NB4 (cell line): ENCODE measurements at regions not wholly inside any gene's neighbourhood (a gene's known extent, or its start where the extent isn't known, plus 50 kb on each side); places are given as distances from the start of the nearest gene placed in this dataset.

Experiments
- CTCF ChIP-seq: IDR thresholded peaks from one replicate; pipeline ENCODE4 v1.5.1; 2012; ENCODE audit warnings: low read depth, low read length
- MYC ChIP-seq: IDR thresholded peaks from 2 replicates; pipeline ENCODE4 v1.6.1; 2011; ENCODE audit warnings: low read depth, low read length
- POLR2A ChIP-seq: IDR thresholded peaks from 2 replicates; pipeline ENCODE4 v1.6.1; 2011; ENCODE audit warnings: mild to moderate bottlenecking; ENCODE audit not compliant: insufficient read length; ENCODE audit errors: extremely low read depth
- TF ChIP-seq, protein P1 (sequence below): IDR thresholded peaks from 2 replicates; pipeline ENCODE4 v1.6.1; 2011; ENCODE audit warnings: low read depth, low read length

DNA sequence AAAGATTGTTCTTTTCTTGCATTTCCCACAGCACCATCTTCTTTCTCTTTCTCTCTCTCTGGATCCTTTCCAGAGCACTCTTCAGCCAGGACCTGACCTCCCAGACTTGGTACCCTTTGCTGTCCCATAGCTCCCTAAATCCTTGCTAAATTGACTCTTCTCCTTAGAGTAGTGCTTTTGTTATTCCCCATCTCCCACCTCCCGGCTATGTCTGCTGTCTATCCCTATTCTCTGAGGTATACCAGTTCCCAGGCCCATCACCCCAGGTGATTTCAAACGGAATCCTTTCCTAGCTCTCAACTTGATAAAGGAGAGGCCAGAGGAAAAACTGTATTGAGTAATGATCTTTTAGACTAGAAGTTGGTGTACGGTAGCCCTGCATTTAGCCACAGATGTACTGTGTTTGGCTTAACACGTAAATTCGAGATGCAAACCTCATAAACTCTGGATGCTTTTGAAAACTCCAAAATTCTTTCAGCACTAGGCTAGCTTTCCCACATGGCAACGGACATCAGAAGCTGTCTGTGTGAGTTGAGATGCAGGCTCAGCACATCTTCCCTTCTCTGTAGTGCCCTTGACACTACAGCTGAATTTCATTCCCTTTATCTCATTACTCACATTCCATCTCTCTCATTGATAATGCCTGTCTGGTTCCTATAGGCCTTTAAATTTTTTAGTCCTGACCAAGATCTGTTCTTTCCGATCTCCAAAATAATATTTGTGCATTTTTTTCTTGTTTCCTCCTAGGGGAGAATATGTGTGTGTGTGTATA, 320.8 kb upstream of the ITGA1 start:
- TF ChIP-seq CTCF (no peak), POLR2A (no peak), MYC (no peak)
- TF ChIP-seq, protein P1, sequence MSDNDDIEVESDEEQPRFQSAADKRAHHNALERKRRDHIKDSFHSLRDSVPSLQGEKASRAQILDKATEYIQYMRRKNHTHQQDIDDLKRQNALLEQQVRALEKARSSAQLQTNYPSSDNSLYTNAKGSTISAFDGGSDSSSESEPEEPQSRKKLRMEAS: no peak
